ENCODE measurements at regions not wholly inside any gene's neighbourhood (a gene's known extent, or its start where the extent isn't known, plus 50 kb on each side); places are given as distances from the start of the nearest gene placed in this dataset.

DNA sequence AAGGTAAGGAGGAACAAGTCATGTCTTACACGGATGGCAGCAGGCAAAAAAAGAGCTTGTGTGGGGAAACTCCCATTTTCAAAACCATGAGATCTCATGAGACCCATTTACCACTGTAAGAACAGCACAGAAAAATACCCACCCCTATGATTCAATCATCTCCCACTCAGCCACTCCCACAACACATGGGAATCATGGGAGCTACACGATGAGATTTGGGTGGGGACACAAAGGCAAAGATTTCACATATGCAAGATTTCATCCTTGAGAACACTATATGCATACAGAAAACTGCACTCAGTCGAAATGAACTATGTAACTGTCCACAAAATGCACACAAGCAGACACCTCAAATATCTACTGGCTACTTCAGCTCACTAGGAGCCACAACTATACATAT, 480.6 kb upstream of the BTBD3 start:
- Histone ChIP-seq H3K36me3 (ENCODE audit: control insufficient read depth, insufficient read depth, low read length) (no peaks in the 10 kb centered on the region), H3K27ac (ENCODE audit: low read length) (no peak overlapping the region), H3K4me1 (ENCODE audit: control insufficient read depth, insufficient read depth, low read length) (no peaks in the 10 kb centered on the region), H3K27me3 (ENCODE audit: control insufficient read depth, insufficient read depth, low read length) (no peaks in the 10 kb centered on the region), H3K4me3 (ENCODE audit: low read depth in 2 of 2, low read length in 2 of 2) (no peak overlapping the region), H3K9me3 (ENCODE audit: control insufficient read depth, insufficient read depth, low read depth, low read length) (no peaks in the 10 kb centered on the region)
- ChIA-PET POLR2A (no interaction called here), CTCF (no interaction called here)
- in situ Hi-C loops (cut with HindIII; ENCODE audit: low pct_unique_long_range_greater_than_20kb, low sequenced_read_pairs) (no loop called here), intact Hi-C loops (cut with micrococcal nuclease; ENCODE audit: unreplicated experiment) (no loop called here)
- ATAC-seq = no peak
- no peak for DNase-seq (ENCODE audit: low read depth, low spot score)
- no TSS peak for BruUV-seq (replicated peaks)
- no peak for TF ChIP-seq SIN3A (IDR thresholded peaks at IDR 0.05; ENCODE audit: borderline replicate concordance, insufficient read depth, low read depth, low read length)

DNA sequence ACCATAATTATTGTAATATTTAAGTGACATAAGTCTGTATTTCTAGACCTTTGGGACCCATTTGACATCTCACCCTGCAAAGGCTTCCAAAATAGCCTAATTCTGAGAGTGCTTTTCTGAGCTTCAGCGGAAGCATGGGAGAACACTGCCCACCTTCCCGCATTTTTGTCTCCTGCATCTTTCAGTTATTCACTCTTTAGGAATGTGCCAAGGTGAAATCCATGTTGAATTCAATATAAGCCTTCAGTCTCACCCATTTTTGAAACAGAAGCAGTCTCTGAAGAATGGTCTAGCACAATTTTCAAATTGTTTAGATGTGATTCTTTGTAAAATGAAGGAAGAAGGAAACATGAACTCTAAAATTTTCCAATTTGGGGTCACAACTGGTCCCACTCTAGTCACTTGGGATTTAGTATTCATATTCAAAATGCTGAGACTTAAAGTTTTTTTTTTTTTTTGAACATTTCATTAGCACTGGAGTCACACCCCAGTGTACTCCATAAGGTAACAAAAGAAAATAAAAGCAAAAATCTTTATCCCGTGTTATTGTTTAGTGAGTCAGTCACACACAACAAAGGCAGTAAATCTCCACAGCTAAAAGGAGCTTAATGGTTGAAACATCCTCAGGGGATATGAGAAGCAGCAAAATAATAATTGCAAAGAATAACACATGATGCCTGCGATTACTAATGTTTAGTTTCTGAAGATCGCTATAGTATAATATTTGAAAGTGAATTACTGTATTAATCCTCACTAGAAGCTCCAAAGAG, 479.9 kb upstream of the BTBD3 start:
- in situ Hi-C loops (cut with HindIII; ENCODE audit: low pct_unique_long_range_greater_than_20kb, low sequenced_read_pairs) = no loop called here
- TF ChIP-seq, protein P1, sequence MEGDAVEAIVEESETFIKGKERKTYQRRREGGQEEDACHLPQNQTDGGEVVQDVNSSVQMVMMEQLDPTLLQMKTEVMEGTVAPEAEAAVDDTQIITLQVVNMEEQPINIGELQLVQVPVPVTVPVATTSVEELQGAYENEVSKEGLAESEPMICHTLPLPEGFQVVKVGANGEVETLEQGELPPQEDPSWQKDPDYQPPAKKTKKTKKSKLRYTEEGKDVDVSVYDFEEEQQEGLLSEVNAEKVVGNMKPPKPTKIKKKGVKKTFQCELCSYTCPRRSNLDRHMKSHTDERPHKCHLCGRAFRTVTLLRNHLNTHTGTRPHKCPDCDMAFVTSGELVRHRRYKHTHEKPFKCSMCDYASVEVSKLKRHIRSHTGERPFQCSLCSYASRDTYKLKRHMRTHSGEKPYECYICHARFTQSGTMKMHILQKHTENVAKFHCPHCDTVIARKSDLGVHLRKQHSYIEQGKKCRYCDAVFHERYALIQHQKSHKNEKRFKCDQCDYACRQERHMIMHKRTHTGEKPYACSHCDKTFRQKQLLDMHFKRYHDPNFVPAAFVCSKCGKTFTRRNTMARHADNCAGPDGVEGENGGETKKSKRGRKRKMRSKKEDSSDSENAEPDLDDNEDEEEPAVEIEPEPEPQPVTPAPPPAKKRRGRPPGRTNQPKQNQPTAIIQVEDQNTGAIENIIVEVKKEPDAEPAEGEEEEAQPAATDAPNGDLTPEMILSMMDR (IDR thresholded peaks at IDR 0.05) = no peak
- TF ChIP-seq REST (IDR thresholded peaks at IDR 0.05; ENCODE audit: insufficient read depth in 1 of 2, low read depth in 2 of 2, low read length in 1 of 2) = no peak
- Histone ChIP-seq H3K9me3 (ENCODE audit: control insufficient read depth, insufficient read depth, low read depth, low read length) (no peaks in the 10 kb centered on the region), H3K27ac (ENCODE audit: low read length) (no peak overlapping the region), H3K4me3 (ENCODE audit: low read depth in 2 of 2, low read length in 2 of 2) (no peak overlapping the region), H3K27me3 (ENCODE audit: control insufficient read depth, insufficient read depth, low read length) (no peaks in the 10 kb centered on the region), H3K36me3 (ENCODE audit: control insufficient read depth, insufficient read depth, low read length) (no peaks in the 10 kb centered on the region), H3K4me1 (ENCODE audit: control insufficient read depth, insufficient read depth, low read length) (no peaks in the 10 kb centered on the region)
- ATAC-seq (no peak), DNase-seq (ENCODE audit: low read depth, low spot score) (no peak)
- CTCF ChIA-PET = no interaction called here
- no TSS peak for BruUV-seq (replicated peaks)
- intact Hi-C loops (cut with micrococcal nuclease; ENCODE audit: unreplicated experiment) = no loop called here
- POLR2A ChIA-PET = no interaction called here

DNA sequence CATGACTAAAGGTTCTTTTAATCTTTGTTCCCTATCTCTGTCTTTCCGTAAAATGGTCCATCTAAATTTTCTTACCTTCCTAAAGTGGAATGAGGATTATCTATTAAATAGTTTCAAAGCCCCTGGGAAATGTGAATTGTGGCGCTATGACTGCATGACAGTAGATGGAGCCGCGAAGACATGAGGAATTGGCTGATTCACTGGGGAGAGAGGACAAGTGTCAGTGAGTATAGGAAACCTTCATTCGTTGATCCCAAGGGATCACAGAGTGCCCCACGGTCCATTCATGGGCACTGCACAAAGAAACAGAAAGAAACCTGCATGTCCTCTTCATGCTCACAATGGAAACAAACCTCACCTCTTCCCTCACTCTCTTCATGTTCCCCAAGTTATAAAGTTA, 479.3 kb upstream of the BTBD3 start:
- H3K4me1 ChIP-seq (ENCODE audit: control insufficient read depth, insufficient read depth, low read length) = no peaks in the 10 kb centered on the region
- ChIA-PET CTCF (no interaction called here), POLR2A (no interaction called here)
- H3K27ac ChIP-seq (ENCODE audit: low read length) = no peak overlapping the region
- no peaks in the 10 kb centered on the region for H3K27me3 ChIP-seq (ENCODE audit: control insufficient read depth, insufficient read depth, low read length)
- in situ Hi-C loops (cut with HindIII; ENCODE audit: low pct_unique_long_range_greater_than_20kb, low sequenced_read_pairs) = no loop called here
- H3K9me3 ChIP-seq (ENCODE audit: control insufficient read depth, insufficient read depth, low read depth, low read length) = no peaks in the 10 kb centered on the region
- intact Hi-C loops (cut with micrococcal nuclease; ENCODE audit: unreplicated experiment) = no loop called here
- no peak for TF ChIP-seq REST (IDR thresholded peaks at IDR 0.05; ENCODE audit: insufficient read depth in 1 of 2, low read depth in 2 of 2, low read length in 1 of 2)
- TF ChIP-seq, protein P1 (IDR thresholded peaks at IDR 0.05) = peak; percentile 12; the same call in 1 of the 2 replicates
- no peak for ATAC-seq
- no TSS peak for BruUV-seq (replicated peaks)
- H3K36me3 ChIP-seq (ENCODE audit: control insufficient read depth, insufficient read depth, low read length) = no peaks in the 10 kb centered on the region
- no peak for DNase-seq (ENCODE audit: low read depth, low spot score)
- H3K4me3 ChIP-seq (ENCODE audit: low read depth in 2 of 2, low read length in 2 of 2) = no peak overlapping the region

All from Panc1 (cell line).